B cell (primary cell): ENCODE measurements at regions not wholly inside any gene's neighbourhood (a gene's known extent, or its start where the extent isn't known, plus 50 kb on each side); places are given as distances from the start of the nearest gene placed in this dataset.

Experiments used
- ATAC-seq: fragments of 200-7000 bp; cut with Tn5 transposase; one replicate; pipeline ENCODE4 v1.10.0; 2021; ENCODE audit warnings: low read depth, mild to moderate bottlenecking, moderate number of reproducible peaks, moderate library complexity
- CTCF ChIA-PET: fragments of 350-600 bp; sonication (Branson Sonifier 250); formaldehyde crosslinking; loops from one replicate; lab custom pipeline; 2021; ENCODE audit warnings: antibody characterized with exemption, inconsistent platforms; lab: Charles Lee
- POLR2A ChIA-PET: fragments of 350-600 bp; sonication (Branson Sonifier 250); formaldehyde crosslinking; loops from one replicate; lab custom pipeline; 2021; ENCODE audit warnings: antibody characterized with exemption; lab: Charles Lee
- DNase-seq: peaks from one replicate; pipeline ENCODE4 v3.0.0; 2013
- H2AFZ ChIP-seq: 2 replicates; pipeline ENCODE4 v1.6.1; 2012; ENCODE audit warnings: mild to moderate bottlenecking, low read depth, low read length; ENCODE audit not compliant: insufficient read depth, poor library complexity, severe bottlenecking
- H3K27ac ChIP-seq, 2 donors: 1 replicate in 1 of 2; 2 replicates in 1 of 2; pipeline ENCODE4 v1.5.1; 2012 to 2013; ENCODE audit warnings: low read length in 2 of 2, mild to moderate bottlenecking in 2 of 2, moderate library complexity in 1 of 2
- H3K27me3 ChIP-seq, 4 experiments: fragments of 200-600 bp in 1 of 4; sonication (generic) in 1 of 4; replicated peaks in 1 of 4; 1 replicate in 2 of 4; 2 replicates in 2 of 4; pipeline versions ENCODE4 v1.6.1 to v1.7.0; 2013 to 2016; ENCODE audit warnings: low read length in 3 of 4, mild to moderate bottlenecking in 2 of 4, mixed read lengths in 1 of 4, moderate library complexity in 1 of 4; ENCODE audit not compliant: insufficient read depth in 4 of 4, control insufficient read depth in 3 of 4; ENCODE audit errors: control extremely low read depth in 1 of 4
- H3K36me3 ChIP-seq, 2 experiments: replicated peaks in 1 of 2; 1 replicate in 1 of 2; 2 replicates in 1 of 2; pipeline versions ENCODE4 v1.6.1 to v1.7.1; 2013; ENCODE audit warnings: low read length in 1 of 2; ENCODE audit not compliant: insufficient read depth in 2 of 2, control insufficient read depth in 1 of 2; ENCODE audit errors: control extremely low read depth in 1 of 2, extremely low read depth in 1 of 2
- H3K4me1 ChIP-seq, 2 donors: fragments of 200-600 bp in 1 of 2; sonication (generic) in 1 of 2; 1 replicate in 1 of 2; 2 replicates in 1 of 2; pipeline versions ENCODE4 v1.5.1 to v1.6.1; 2013 to 2017; ENCODE audit warnings: low read length in 2 of 2; ENCODE audit not compliant: control insufficient read depth in 2 of 2, insufficient read depth in 2 of 2
- H3K4me2 ChIP-seq: replicated peaks from 2 replicates; pipeline ENCODE3; 2012; ENCODE audit warnings: mild to moderate bottlenecking, low read depth, low read length; ENCODE audit not compliant: poor library complexity, severe bottlenecking
- H3K4me3 ChIP-seq, 5 experiments: fragments of 200-600 bp in 1 of 5; sonication (generic) in 1 of 5; 1 replicate in 3 of 5; 2 replicates in 2 of 5; pipeline versions ENCODE4 v1.5.1 to v1.7.0; 2011 to 2016; ENCODE audit warnings: low read length in 4 of 5, mild to moderate bottlenecking in 4 of 5, low read depth in 2 of 5, control low read depth in 1 of 5, moderate library complexity in 1 of 5; ENCODE audit not compliant: insufficient read depth in 1 of 5; ENCODE audit errors: control extremely low read depth in 1 of 5, extremely low read depth in 1 of 5
- H3K79me2 ChIP-seq: fragments of 200-600 bp; sonication (generic); one replicate; pipeline ENCODE4 v1.6.0; 2016; ENCODE audit warnings: low read length; ENCODE audit not compliant: control insufficient read depth, insufficient read depth
- H3K9ac ChIP-seq: fragments of 200-600 bp; sonication (generic); 2 replicates; pipeline ENCODE4 v1.6.1; 2017; ENCODE audit warnings: mild to moderate bottlenecking, low read length, moderate library complexity
- H3K9me3 ChIP-seq, 3 donors: one replicate each; pipeline versions ENCODE4 v1.6.1 to v1.7.1; 2013; ENCODE audit warnings: low read length in 2 of 3; ENCODE audit not compliant: control insufficient read depth in 2 of 3, insufficient read depth in 1 of 3; ENCODE audit errors: control extremely low read depth in 1 of 3
- H4K20me1 ChIP-seq: 2 replicates; pipeline ENCODE4 v1.6.0; 2012; ENCODE audit warnings: mild to moderate bottlenecking, low read length; ENCODE audit not compliant: insufficient read depth, control insufficient read depth, poor library complexity, severe bottlenecking
- H3K27ac Mint-ChIP-seq: one replicate; pipeline ENCODE4 v1.8.0; 2021; ENCODE audit warnings: mixed read lengths
- H3K27me3 Mint-ChIP-seq: one replicate; pipeline ENCODE4 v1.8.0; 2021; ENCODE audit warnings: mixed read lengths
- H3K4me1 Mint-ChIP-seq: one replicate; pipeline ENCODE4 v1.8.0; 2021; ENCODE audit warnings: mixed read lengths
- H3K4me3 Mint-ChIP-seq: one replicate; pipeline ENCODE4 v1.8.0; 2021; ENCODE audit warnings: mixed read lengths
- H3K9me3 Mint-ChIP-seq: one replicate; pipeline ENCODE4 v1.8.0; 2022; ENCODE audit warnings: mixed read lengths; ENCODE audit not compliant: insufficient read depth
- EZH2 ChIP-seq: IDR thresholded peaks from 2 replicates; pipeline ENCODE4 v1.6.1; 2012; ENCODE audit warnings: borderline replicate concordance, low read depth, mild to moderate bottlenecking, moderate library complexity, low read length; ENCODE audit not compliant: insufficient read depth, poor library complexity, severe bottlenecking
- WGBS: methylation state at CpG from one replicate; pipeline ENCODE4 v1.1.5; 2013; ENCODE audit warnings: missing lambda C conversion rate; ENCODE audit not compliant: insufficient coverage; 5-methylcytosine and 5-hydroxymethylcytosine counted together
- intact Hi-C: fragments of 100-400 bp; cut with micrococcal nuclease; formaldehyde crosslinking; loops from one replicate; pipeline ENCODE4 v1.10.0; 2022
- TF ChIP-seq, protein P1 (sequence below): fragments of 200-600 bp; IDR thresholded peaks from one replicate; pipeline ENCODE4 v1.8.0; 2022; ENCODE audit warnings: antibody characterized with exemption, mild to moderate bottlenecking

DNA sequence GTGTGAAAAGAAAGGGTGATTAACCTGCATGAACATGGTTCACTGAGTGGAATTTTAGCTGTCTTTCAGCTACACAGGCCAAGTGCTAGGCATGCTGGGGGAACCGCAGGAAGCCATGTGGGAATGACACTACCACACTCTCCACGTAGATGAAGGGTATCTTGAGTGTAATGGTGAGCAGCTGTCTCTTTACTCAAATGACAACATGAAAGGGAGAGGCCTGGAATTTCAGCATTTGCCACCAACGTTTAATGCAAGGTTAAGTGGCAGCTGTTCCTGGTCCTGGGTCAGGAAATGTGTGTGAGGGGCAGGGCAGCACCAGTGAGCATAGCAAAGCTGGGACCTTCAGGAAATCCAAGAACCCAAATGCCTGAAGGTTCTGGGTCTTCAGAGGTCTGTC is 588.4 kb downstream of the SLC4A3 start:
- DNase-seq (no peak), ATAC-seq (no peak)
- H3K4me2 ChIP-seq = no peak overlapping the region
- no peak overlapping the region for H3K9ac ChIP-seq
- no peaks in the 10 kb centered on the region for H4K20me1 ChIP-seq
- Mint-ChIP-seq H3K27ac (no peak overlapping the region), H3K9me3 (no peaks in the 10 kb centered on the region), H3K4me1 (no peaks in the 10 kb centered on the region), H3K27me3 (no peaks in the 10 kb centered on the region), H3K4me3 (no peak overlapping the region)
- no peak overlapping the region for H3K27ac ChIP-seq
- CTCF ChIA-PET = no interaction called here
- no peaks in the 10 kb centered on the region for H3K27me3 ChIP-seq
- H3K79me2 ChIP-seq = no peaks in the 10 kb centered on the region
- H3K4me1 ChIP-seq = no peaks in the 10 kb centered on the region
- no peak overlapping the region for H3K4me3 ChIP-seq
- TF ChIP-seq, protein P1, sequence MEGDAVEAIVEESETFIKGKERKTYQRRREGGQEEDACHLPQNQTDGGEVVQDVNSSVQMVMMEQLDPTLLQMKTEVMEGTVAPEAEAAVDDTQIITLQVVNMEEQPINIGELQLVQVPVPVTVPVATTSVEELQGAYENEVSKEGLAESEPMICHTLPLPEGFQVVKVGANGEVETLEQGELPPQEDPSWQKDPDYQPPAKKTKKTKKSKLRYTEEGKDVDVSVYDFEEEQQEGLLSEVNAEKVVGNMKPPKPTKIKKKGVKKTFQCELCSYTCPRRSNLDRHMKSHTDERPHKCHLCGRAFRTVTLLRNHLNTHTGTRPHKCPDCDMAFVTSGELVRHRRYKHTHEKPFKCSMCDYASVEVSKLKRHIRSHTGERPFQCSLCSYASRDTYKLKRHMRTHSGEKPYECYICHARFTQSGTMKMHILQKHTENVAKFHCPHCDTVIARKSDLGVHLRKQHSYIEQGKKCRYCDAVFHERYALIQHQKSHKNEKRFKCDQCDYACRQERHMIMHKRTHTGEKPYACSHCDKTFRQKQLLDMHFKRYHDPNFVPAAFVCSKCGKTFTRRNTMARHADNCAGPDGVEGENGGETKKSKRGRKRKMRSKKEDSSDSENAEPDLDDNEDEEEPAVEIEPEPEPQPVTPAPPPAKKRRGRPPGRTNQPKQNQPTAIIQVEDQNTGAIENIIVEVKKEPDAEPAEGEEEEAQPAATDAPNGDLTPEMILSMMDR = no peak
- no peak for TF ChIP-seq EZH2
- no peak overlapping the region for H2AFZ ChIP-seq
- POLR2A ChIA-PET = no interaction called here
- no peaks in the 10 kb centered on the region for H3K9me3 ChIP-seq
- intact Hi-C loops = no loop called here
- no peaks in the 10 kb centered on the region for H3K36me3 ChIP-seq
- WGBS = 77% methylated on average over 1 of the region's 3 CpGs

DNA sequence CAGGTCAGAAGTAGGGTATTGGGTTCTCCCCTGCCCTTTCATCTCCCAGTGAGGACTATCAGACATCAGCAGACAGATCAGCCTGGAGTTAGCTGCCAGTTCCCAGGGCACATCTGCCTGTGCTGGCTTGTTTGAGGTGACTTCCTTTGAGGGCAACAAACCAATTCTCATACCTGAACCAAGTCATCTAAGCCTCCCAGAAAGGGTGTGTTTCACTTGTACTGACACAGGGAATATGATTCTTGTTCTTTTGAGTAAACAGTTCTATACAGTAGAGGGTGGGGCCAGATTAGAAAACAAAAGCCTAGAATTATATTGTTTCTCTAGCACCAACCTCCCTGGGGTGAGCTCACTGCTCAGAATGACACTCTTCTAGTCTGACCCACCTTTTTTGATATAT is 591.9 kb downstream of the SLC4A3 start:
- Mint-ChIP-seq H3K9me3 (no peaks in the 10 kb centered on the region), H3K4me3 (no peak overlapping the region), H3K27ac (no peak overlapping the region), H3K27me3 (no peaks in the 10 kb centered on the region), H3K4me1 (no peaks in the 10 kb centered on the region)
- Histone ChIP-seq H3K27me3 (no peaks in the 10 kb centered on the region), H3K4me1 (no peaks in the 10 kb centered on the region), H3K9ac (no peak overlapping the region), H3K9me3 (no peaks in the 10 kb centered on the region), H3K36me3 (no peaks in the 10 kb centered on the region), H3K4me2 (no peak overlapping the region), H3K4me3 (no peak overlapping the region), H3K79me2 (no peaks in the 10 kb centered on the region), H3K27ac (no peak overlapping the region), H4K20me1 (no peaks in the 10 kb centered on the region), H2AFZ (no peak overlapping the region)
- no peak for TF ChIP-seq EZH2
- TF ChIP-seq, protein P1 = no peak
- DNase-seq (no peak), ATAC-seq (no peak)
- intact Hi-C loops = no loop called here
- ChIA-PET POLR2A (no interaction called here), CTCF (interaction anchor here (0.6 kb wide), 1 partner anchor 178 kb away, joined by 3 read pairs; no protein-coding TSS in a partner anchor)
